ENCODE measurements at regions not wholly inside any gene's neighbourhood (a gene's known extent, or its start where the extent isn't known, plus 50 kb on each side); places are given as distances from the start of the nearest gene placed in this dataset.
"Not testable (repeated sequence)": the region's sequence is repeated elsewhere in the genome, so short reads cannot be mapped to it uniquely, and the experiment has no call there.

DNA sequence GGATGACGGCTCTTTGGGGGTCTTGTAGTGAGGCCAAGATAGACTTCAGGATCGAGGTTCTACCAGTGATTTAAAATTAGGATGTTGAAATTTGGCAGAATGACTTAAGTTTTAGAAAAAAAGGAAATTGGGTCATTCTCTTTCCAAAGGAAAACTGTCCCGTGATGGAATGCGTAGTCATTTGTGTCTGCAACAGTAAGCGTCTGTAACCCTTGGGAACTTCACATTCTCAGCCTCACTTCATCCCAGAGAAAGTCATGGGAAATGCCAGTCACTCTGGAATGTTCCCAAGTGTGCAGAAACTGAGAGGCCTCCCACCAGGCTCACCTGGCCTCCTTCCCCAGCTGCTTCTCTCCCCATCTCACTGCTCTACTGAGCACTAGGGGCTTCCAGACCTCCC, 5441.4 kb upstream of the TPTE start:
- H3K4me1 ChIP-seq (ENCODE audit: insufficient read depth, low read length); H2AFZ ChIP-seq (ENCODE audit: low read depth, low read length); H3K4me3 ChIP-seq (ENCODE audit: low read length); H3K27me3 ChIP-seq (ENCODE audit: insufficient read depth, low read length); H3K9me3 ChIP-seq (ENCODE audit: low read length); H3K36me3 ChIP-seq (ENCODE audit: insufficient read depth, low read length): not testable (repeated sequence)

GRCh38 chr21:5084246-5084645, 5437.1 kb upstream of the TPTE start:
- H2AFZ ChIP-seq (ENCODE audit: low read depth, low read length); H3K36me3 ChIP-seq (ENCODE audit: insufficient read depth, low read length); H3K4me1 ChIP-seq (ENCODE audit: insufficient read depth, low read length); H3K4me3 ChIP-seq (ENCODE audit: low read length); H3K27me3 ChIP-seq (ENCODE audit: insufficient read depth, low read length); H3K9me3 ChIP-seq (ENCODE audit: low read length): not testable (repeated sequence)

DNA sequence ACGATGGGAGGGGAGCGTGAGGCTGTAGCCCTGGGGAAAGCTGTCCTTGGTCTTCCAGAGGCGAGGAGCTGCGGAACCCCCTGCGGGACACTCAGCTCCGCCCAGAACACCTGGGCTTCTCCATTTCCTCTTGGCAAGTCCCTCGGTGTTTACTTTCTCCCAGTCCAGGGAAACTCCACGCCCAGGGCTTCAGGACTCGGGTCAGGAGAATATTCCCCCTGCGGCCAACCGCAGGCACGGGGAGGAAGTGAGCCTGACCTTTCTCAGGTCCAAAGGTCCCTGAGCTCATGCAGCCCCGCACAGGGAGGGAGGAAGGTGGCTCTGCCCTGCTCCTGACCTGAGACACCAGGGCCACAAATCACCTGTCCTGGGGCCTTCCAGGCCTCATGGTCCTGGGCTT, 5435.9 kb upstream of the TPTE start:
- not testable (repeated sequence) for H2AFZ ChIP-seq (ENCODE audit: low read depth, low read length); H3K4me1 ChIP-seq (ENCODE audit: insufficient read depth, low read length); H3K9me3 ChIP-seq (ENCODE audit: low read length); H3K36me3 ChIP-seq (ENCODE audit: insufficient read depth, low read length); H3K27me3 ChIP-seq (ENCODE audit: insufficient read depth, low read length); H3K4me3 ChIP-seq (ENCODE audit: low read length)

GRCh38 chr21:5086416-5086815, 5435.0 kb upstream of the TPTE start:
- not testable (repeated sequence) for H2AFZ ChIP-seq (ENCODE audit: low read depth, low read length); H3K27me3 ChIP-seq (ENCODE audit: insufficient read depth, low read length); H3K4me1 ChIP-seq (ENCODE audit: insufficient read depth, low read length); H3K4me3 ChIP-seq (ENCODE audit: low read length); H3K9me3 ChIP-seq (ENCODE audit: low read length); H3K36me3 ChIP-seq (ENCODE audit: insufficient read depth, low read length)

DNA sequence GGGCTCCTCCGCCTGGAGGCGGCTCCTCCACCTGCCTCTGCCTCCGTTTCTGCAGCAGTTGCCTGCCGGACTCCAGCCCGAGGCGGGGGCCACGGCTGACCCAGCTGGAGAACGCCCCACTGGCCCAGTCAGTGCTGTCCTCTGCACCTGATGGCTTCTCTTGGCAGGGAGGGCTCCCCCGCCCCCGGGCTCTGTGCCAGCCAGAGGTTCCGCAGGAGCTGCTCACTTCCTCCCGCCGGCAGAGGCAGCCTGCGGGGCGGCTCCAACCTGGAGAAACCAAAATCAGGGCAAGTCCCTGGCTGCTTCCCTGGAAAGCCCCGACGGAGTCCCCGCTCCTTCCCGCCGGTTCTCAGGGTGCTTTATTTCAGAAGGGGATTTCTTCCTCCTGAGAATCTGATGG, 5432.6 kb upstream of the TPTE start:
- not testable (repeated sequence) for H3K9me3 ChIP-seq (ENCODE audit: low read length); H3K27me3 ChIP-seq (ENCODE audit: insufficient read depth, low read length); H2AFZ ChIP-seq (ENCODE audit: low read depth, low read length); H3K36me3 ChIP-seq (ENCODE audit: insufficient read depth, low read length); H3K4me1 ChIP-seq (ENCODE audit: insufficient read depth, low read length); H3K4me3 ChIP-seq (ENCODE audit: low read length)

- not testable (repeated sequence) for H3K36me3 ChIP-seq (ENCODE audit: insufficient read depth, low read length)
These were observed 5431.8 kb upstream of the TPTE start for GRCh38 chr21:5089399-5090089.

GRCh38 chr21:5090132-5091079, 5431.0 kb upstream of the TPTE start:
- H3K36me3 ChIP-seq (ENCODE audit: insufficient read depth, low read length): not testable (repeated sequence)

More at GRCh38 chr21:5089399-5090089, 5431.8 kb upstream of the TPTE start:
- not testable (repeated sequence) for H3K27me3 ChIP-seq (ENCODE audit: insufficient read depth, low read length); H2AFZ ChIP-seq (ENCODE audit: low read depth, low read length); H3K4me1 ChIP-seq (ENCODE audit: insufficient read depth, low read length); H3K9me3 ChIP-seq (ENCODE audit: low read length); H3K4me3 ChIP-seq (ENCODE audit: low read length)

GRCh38 chr21:5091274-5091673, 5430.1 kb upstream of the TPTE start:
- H3K27me3 ChIP-seq (ENCODE audit: insufficient read depth, low read length); H3K4me3 ChIP-seq (ENCODE audit: low read length); H3K9me3 ChIP-seq (ENCODE audit: low read length); H3K36me3 ChIP-seq (ENCODE audit: insufficient read depth, low read length); H2AFZ ChIP-seq (ENCODE audit: low read depth, low read length); H3K4me1 ChIP-seq (ENCODE audit: insufficient read depth, low read length): not testable (repeated sequence)

More at GRCh38 chr21:5090132-5091079, 5431.0 kb upstream of the TPTE start:
- H3K27me3 ChIP-seq (ENCODE audit: insufficient read depth, low read length); H3K4me3 ChIP-seq (ENCODE audit: low read length); H3K4me1 ChIP-seq (ENCODE audit: insufficient read depth, low read length); H3K9me3 ChIP-seq (ENCODE audit: low read length); H2AFZ ChIP-seq (ENCODE audit: low read depth, low read length): not testable (repeated sequence)

GRCh38 chr21:5095628-5096027, 5425.8 kb upstream of the TPTE start:
- not testable (repeated sequence) for H3K9me3 ChIP-seq (ENCODE audit: low read length); H3K27me3 ChIP-seq (ENCODE audit: insufficient read depth, low read length); H3K4me1 ChIP-seq (ENCODE audit: insufficient read depth, low read length); H2AFZ ChIP-seq (ENCODE audit: low read depth, low read length); H3K36me3 ChIP-seq (ENCODE audit: insufficient read depth, low read length); H3K4me3 ChIP-seq (ENCODE audit: low read length)

DNA sequence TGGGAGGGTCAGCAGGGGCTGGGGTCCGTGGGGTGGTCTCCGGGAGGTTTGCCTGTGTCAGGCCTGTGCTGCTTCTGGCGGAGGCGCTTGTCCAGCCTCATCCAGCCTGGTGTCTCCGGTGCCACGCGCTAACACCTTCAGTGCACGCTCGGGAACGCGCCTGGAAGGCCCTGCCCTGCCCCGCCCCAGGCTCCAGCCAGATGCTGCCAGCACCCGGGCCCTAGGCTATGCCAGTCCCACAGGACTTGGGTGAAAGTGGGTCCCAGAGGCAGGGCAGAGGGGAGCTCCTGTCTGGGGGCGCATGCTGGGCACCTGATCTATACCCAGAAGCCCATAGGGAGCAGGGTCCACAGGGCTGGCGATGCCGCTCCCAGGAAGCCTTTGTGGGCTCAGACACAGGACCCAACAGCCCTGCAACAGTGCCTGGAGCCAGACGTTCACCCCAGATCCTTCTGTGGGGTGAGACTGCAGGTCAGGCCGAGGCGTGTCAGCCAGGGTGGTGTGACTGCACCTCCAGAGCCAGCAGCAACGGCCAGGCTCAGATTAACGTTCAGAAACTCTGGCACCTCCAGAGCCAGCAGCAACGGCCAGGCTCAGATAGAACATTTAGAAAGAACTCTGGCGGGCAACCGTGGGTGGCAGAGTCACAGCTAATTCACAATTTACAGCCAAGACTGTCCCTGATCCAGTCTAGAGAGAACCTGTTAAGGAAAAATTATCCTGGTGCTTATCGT, 5423.2 kb upstream of the TPTE start:
- not testable (repeated sequence) for H3K27me3 ChIP-seq (ENCODE audit: insufficient read depth, low read length); H3K9me3 ChIP-seq (ENCODE audit: low read length); H3K4me1 ChIP-seq (ENCODE audit: insufficient read depth, low read length); H2AFZ ChIP-seq (ENCODE audit: low read depth, low read length); H3K36me3 ChIP-seq (ENCODE audit: insufficient read depth, low read length); H3K4me3 ChIP-seq (ENCODE audit: low read length)

DNA sequence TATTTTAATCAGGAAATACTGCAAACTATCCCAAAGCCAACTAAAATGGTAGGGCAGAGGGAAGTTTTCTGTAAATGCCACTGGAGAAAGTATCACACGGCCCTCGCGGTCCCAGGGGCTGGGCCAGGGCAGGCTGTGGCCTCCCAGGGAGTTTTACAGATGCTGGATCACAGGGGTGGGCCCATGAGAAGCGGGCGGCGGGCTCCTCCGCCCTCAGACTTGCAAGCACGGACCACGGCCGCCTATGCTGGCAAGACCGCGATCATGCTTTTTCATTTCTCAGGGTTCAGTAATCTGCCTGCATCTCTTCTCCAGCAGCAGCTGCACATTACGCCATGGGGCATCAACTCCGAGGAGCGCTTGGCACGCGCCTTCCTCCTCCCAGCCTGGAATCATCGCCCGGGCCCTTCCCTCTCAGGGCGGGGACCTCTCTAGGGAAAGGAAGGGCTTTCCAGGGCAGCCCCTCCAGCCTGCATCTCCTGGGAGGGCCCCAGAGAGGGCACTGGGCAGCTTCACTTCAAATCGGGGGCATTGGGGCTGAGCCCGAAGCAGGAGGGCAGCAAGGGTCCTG, 5420.7 kb upstream of the TPTE start:
- not testable (repeated sequence) for H3K36me3 ChIP-seq (ENCODE audit: insufficient read depth, low read length); H3K27me3 ChIP-seq (ENCODE audit: insufficient read depth, low read length); H3K4me1 ChIP-seq (ENCODE audit: insufficient read depth, low read length); H3K4me3 ChIP-seq (ENCODE audit: low read length); H3K9me3 ChIP-seq (ENCODE audit: low read length); H2AFZ ChIP-seq (ENCODE audit: low read depth, low read length)

- not testable (repeated sequence) for H3K9me3 ChIP-seq (ENCODE audit: low read length); H2AFZ ChIP-seq (ENCODE audit: low read depth, low read length); H3K27me3 ChIP-seq (ENCODE audit: insufficient read depth, low read length); H3K4me1 ChIP-seq (ENCODE audit: insufficient read depth, low read length); H3K4me3 ChIP-seq (ENCODE audit: low read length); H3K36me3 ChIP-seq (ENCODE audit: insufficient read depth, low read length)
These were observed 5419.6 kb upstream of the TPTE start for GRCh38 chr21:5101749-5102148.

- not testable (repeated sequence) for H3K4me3 ChIP-seq (ENCODE audit: low read length); H3K36me3 ChIP-seq (ENCODE audit: insufficient read depth, low read length); H3K4me1 ChIP-seq (ENCODE audit: insufficient read depth, low read length); H3K9me3 ChIP-seq (ENCODE audit: low read length); H2AFZ ChIP-seq (ENCODE audit: low read depth, low read length); H3K27me3 ChIP-seq (ENCODE audit: insufficient read depth, low read length)
These were observed 5417.4 kb upstream of the TPTE start for GRCh38 chr21:5103880-5104561.
